ENCODE measurements at regions not wholly inside any gene's neighbourhood (a gene's known extent, or its start where the extent isn't known, plus 50 kb on each side); places are given as distances from the start of the nearest gene placed in this dataset.

GRCh38 chr9:32331240-32331639 lies 53.2 kb upstream of the ACO1 start:
- no peak overlapping the region for H3K9ac ChIP-seq (ENCODE audit: low read length)
- intact Hi-C loops (cut with micrococcal nuclease) = loop anchor here (5.0 kb wide), 1 partner anchor 484 kb away; no protein-coding TSS in a partner anchor
- H4K20me1 ChIP-seq (ENCODE audit: insufficient read depth) = no peaks in the 10 kb centered on the region
- H3K9me3 ChIP-seq (ENCODE audit: control insufficient read depth in 1 of 2, insufficient read depth in 1 of 2, low read depth in 1 of 2, low read length in 2 of 2) = no peaks in the 10 kb centered on the region; a peak in 1 of 4 replicates
- ATAC-seq (no peak), DNase-seq (ENCODE audit: low read depth, low spot score) (no peak)
- no peaks in the 10 kb centered on the region for H3K36me3 ChIP-seq (ENCODE audit: control insufficient read depth in 1 of 2, insufficient read depth in 2 of 2, low read length in 2 of 2)
- H3K4me3 ChIP-seq (replicated peaks in 1 of 2; ENCODE audit: low read depth in 1 of 2, low read length in 2 of 2) = no peak overlapping the region
- ChIA-PET CTCF (no interaction called here), POLR2A (no interaction called here), RAD21 (ENCODE audit: low non-redundant PET in 1 of 2, low total read pairs in 2 of 2, uncharacterized antibody in 2 of 2, unreplicated experiment in 2 of 2) (no interaction called here)
- H3K4me1 ChIP-seq (ENCODE audit: control insufficient read depth in 1 of 2, insufficient read depth in 2 of 2, low read length in 2 of 2) = no peaks in the 10 kb centered on the region
- H3K27me3 ChIP-seq (ENCODE audit: insufficient read depth, low read length) = no peaks in the 10 kb centered on the region
- no peaks in the 10 kb centered on the region for H3K9me2 ChIP-seq (ENCODE audit: insufficient read depth)
- no peaks in the 10 kb centered on the region for H3K79me2 ChIP-seq (ENCODE audit: insufficient read depth, low read length)
- TF ChIP-seq CBX3 (IDR thresholded peaks at IDR 0.05; ENCODE audit: low read depth) (no peak), TCF7L2 (IDR thresholded peaks at IDR 0.05; ENCODE audit: borderline replicate concordance, extremely low read depth, insufficient read depth, insufficient read length) (no peak), REST (IDR thresholded peaks at IDR 0.05; ENCODE audit: low read depth) (no peak), ATF3 (IDR thresholded peaks at IDR 0.05) (no peak), SIN3A (IDR thresholded peaks at IDR 0.05; ENCODE audit: low read depth) (no peak)
- H3K4me2 ChIP-seq (ENCODE audit: low read length) = no peak overlapping the region
- no TSS peak for BruUV-seq (replicated peaks)
- H3K27ac ChIP-seq (ENCODE audit: low read depth, low read length) = no peak overlapping the region
- H2AFZ ChIP-seq (ENCODE audit: low read depth, low read length, poor library complexity, severe bottlenecking) = no peak overlapping the region

- intact Hi-C loops (cut with micrococcal nuclease) = loop anchor here (5.0 kb wide), 1 partner anchor 487 kb away; no protein-coding TSS in a partner anchor
- ChIA-PET RAD21 (ENCODE audit: low non-redundant PET in 1 of 2, low total read pairs in 2 of 2, uncharacterized antibody in 2 of 2, unreplicated experiment in 2 of 2) (no interaction called here), POLR2A (no interaction called here), CTCF (no interaction called here)
- Histone ChIP-seq H3K9me3 (ENCODE audit: control insufficient read depth in 1 of 2, insufficient read depth in 1 of 2, low read depth in 1 of 2, low read length in 2 of 2) (no peaks in the 10 kb centered on the region; a peak in 1 of 4 replicates), H3K4me2 (ENCODE audit: low read length) (no peak overlapping the region), H4K20me1 (ENCODE audit: insufficient read depth) (no peaks in the 10 kb centered on the region), H2AFZ (ENCODE audit: low read depth, low read length, poor library complexity, severe bottlenecking) (no peak overlapping the region), H3K27ac (ENCODE audit: low read depth, low read length) (no peak overlapping the region), H3K9me2 (ENCODE audit: insufficient read depth) (no peaks in the 10 kb centered on the region), H3K4me1 (ENCODE audit: control insufficient read depth in 1 of 2, insufficient read depth in 2 of 2, low read length in 2 of 2) (no peaks in the 10 kb centered on the region), H3K4me3 (replicated peaks in 1 of 2; ENCODE audit: low read depth in 1 of 2, low read length in 2 of 2) (no peak overlapping the region), H3K9ac (ENCODE audit: low read length) (no peak overlapping the region), H3K36me3 (ENCODE audit: control insufficient read depth in 1 of 2, insufficient read depth in 2 of 2, low read length in 2 of 2) (no peaks in the 10 kb centered on the region), H3K27me3 (ENCODE audit: insufficient read depth, low read length) (no peaks in the 10 kb centered on the region), H3K79me2 (ENCODE audit: insufficient read depth, low read length) (no peaks in the 10 kb centered on the region)
- BruUV-seq (replicated peaks) = no TSS peak
- DNase-seq (ENCODE audit: low read depth, low spot score) = no peak
- ATAC-seq = no peak
- TF ChIP-seq REST (IDR thresholded peaks at IDR 0.05; ENCODE audit: low read depth) (no peak), CTCF (IDR thresholded peaks at IDR 0.05 in 2 of 3, conservative IDR thresholded peaks at IDR 0.05 in 1 of 3; ENCODE audit: borderline replicate concordance in 1 of 3, insufficient read depth in 1 of 3, low read depth in 2 of 3, low read length in 2 of 3) (peak in 1 of 3 experiments; percentile 15; a peak in 1 of 6 replicates)
Measured at GRCh38 chr9:32334112-32334511, 50.3 kb upstream of the ACO1 start.
